ENCODE measurements at regions not wholly inside any gene's neighbourhood (a gene's known extent, or its start where the extent isn't known, plus 50 kb on each side); places are given as distances from the start of the nearest gene placed in this dataset.

DNA sequence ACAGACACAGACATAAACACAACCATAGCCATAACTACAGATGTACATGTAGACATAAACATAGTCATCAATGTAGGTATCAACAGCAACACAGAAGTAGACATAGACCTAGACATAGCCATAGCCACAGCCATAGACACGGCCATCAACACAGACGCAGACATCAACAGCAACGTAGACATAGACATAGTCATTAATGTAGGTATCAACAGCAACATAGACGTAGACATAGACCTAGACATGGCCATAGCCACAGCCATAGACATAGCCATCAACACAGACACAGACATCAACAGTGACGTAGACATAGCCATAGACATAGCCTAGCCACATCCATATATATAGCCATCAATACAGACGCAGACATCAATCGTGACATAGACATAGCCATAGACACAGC lies 258.3 kb upstream of the FOXQ1 start:
- DNase-seq: no peak

- no peak for DNase-seq
These were observed 259.6 kb upstream of the FOXQ1 start for GRCh38 chr6:1052262-1052661.

DNA sequence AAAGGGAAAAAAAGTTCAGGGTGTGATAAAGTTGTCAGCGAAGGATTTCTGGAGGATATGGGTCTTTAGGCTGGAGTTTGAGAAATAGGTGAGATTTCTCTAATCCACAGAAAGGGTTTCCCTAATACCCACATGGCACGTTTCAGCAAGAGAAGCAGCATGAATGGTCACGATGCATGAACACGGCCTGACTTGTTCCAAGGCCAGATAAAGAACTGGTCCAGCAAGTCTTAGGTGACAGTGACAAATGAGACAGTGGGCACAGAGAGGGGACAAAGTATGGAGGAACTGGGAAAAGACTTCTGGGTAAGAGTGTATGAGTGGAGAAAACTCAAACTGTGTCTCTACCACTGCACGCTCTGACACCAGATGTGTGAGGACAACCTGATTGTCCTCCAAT lies 262.0 kb upstream of the FOXQ1 start:
- no peak for DNase-seq

GRCh38 chr6:1049170-1049569 lies 262.7 kb upstream of the FOXQ1 start:
- DNase-seq: no peak

DNA sequence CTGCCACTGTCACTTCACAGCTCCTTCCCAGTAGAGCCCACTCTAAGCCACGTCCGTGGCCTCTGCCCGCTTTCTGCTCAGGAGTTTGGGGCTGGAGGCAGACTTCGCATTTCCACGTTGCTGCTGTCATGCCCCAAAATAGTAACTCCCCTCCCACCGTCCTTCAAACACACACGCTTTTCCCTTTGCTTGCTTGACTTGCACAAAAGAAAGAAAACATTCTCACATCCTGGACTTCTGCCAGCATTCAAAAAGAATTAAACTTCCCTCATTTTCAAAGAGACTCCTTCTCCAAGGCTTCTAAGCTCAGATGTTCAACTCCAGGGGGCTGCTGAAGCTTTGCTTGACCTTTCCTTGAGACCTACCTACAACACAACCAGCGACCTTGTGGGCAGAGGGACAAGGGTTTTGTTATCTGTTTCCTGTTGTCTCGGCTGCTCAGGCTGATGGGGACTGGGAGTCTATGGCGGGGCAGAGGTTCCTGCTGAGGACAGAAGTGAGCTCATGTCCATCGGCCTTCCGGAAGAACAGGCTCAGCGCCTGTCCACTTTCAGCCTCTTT lies 263.8 kb upstream of the FOXQ1 start:
- no peak for DNase-seq

GRCh38 chr6:1045239-1045638 lies 266.7 kb upstream of the FOXQ1 start:
- no peak for DNase-seq

GRCh38 chr6:1044040-1044836 lies 267.7 kb upstream of the FOXQ1 start:
- DNase-seq: no peak

DNA sequence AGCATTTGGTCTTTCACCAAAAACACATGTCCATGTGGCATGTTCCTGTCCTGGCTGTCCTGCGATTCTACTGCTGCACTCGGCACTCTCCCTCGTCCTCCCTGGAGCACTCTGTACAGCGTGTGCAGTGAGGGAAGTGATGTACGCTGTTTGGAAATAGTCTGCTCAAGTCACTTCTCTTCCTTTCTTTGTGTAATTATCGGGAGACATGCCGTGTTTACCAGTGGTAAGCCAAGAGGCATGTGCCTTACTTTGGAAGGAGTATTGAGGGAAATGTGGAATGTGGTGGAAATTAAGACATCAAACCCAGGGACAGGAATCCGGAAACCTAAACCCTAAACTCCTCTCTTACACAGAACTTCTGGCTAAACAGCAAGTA lies 268.5 kb upstream of the FOXQ1 start:
- no peak for DNase-seq

- no peak for DNase-seq
These were observed 269.1 kb upstream of the FOXQ1 start for GRCh38 chr6:1042583-1043457.

GRCh38 chr6:1040393-1040792 lies 271.5 kb upstream of the FOXQ1 start:
- no peak for DNase-seq

- no peak for DNase-seq
These were observed 272.2 kb upstream of the FOXQ1 start for GRCh38 chr6:1039746-1040145.

DNA sequence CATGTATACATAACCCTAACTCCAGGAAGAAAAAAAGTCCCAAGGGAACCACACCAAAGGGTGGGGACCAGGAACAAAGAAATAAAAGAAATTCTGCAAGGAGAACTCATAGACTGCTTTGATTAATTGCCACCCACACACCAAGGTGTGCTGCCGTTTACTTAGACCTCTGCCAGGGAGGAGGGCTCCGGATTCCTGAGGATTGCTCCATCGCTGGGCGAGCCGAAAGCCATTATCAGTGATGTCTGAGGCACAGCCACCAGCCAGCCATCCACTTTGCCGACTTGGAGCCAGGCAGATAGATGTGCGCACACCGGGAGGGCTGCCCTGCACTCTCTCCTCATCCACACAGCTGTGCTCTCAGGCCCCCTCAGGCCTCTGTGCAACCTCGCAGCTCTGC lies 272.7 kb upstream of the FOXQ1 start:
- no peak for DNase-seq

- no peak for DNase-seq
These were observed 274.3 kb upstream of the FOXQ1 start for GRCh38 chr6:1037430-1038202.

- DNase-seq: no peak
These were observed 276.5 kb upstream of the FOXQ1 start for GRCh38 chr6:1035401-1035800.

GRCh38 chr6:1031720-1032119 lies 280.2 kb upstream of the FOXQ1 start:
- no peak for DNase-seq

DNA sequence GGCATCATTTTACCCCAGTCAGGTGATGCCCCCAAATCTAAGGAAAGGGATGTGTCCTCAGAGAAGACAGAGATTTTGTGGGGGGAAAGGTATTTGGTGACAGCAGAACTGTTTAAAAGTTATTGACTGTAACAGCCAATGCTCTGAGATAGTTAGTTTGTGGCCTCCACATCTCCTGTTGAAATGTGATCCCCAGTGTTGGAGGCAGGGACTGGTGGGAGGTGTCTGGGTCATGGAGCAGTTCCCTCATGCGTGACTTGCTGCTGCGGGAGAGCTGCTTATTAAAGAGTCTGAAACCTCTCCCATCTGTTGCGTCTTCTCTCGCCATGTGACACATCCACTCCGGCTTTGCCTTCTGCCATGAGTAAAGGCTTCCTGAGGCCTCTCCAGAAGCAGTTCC lies 282.8 kb upstream of the FOXQ1 start:
- no peak for DNase-seq

DNA sequence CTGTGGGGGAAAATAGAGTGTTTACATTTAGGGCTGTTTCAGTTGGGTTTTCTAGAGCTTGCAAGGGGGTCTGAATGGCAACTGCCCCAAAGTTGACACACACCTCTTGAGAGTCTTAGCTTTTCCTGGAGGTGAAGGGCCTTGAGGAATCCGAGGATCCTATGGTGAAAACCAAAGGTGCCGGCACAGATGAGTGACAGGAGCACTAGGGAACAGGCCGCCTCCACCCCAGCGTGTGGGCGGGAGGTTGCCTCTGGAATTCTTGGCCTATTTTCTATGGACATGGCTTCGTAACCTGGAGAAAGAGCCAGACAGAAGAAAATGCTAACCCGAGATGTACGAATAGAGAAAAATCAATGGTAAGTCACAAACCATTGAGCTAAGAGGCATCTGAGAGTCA lies 283.2 kb upstream of the FOXQ1 start:
- DNase-seq: no peak

GRCh38 chr6:1027795-1028569 lies 283.9 kb upstream of the FOXQ1 start:
- no peak for DNase-seq

- DNase-seq: no peak
These were observed 284.6 kb upstream of the FOXQ1 start for GRCh38 chr6:1027109-1027794.

GRCh38 chr6:1025821-1026220 lies 286.1 kb upstream of the FOXQ1 start:
- no peak for DNase-seq

- no peak for DNase-seq
These were observed 287.3 kb upstream of the FOXQ1 start for GRCh38 chr6:1024587-1024986.

- no peak for DNase-seq
These were observed 287.7 kb upstream of the FOXQ1 start for GRCh38 chr6:1024161-1024560.
